PC-3 (cell line): ENCODE measurements at regions not wholly inside any gene's neighbourhood (a gene's known extent, or its start where the extent isn't known, plus 50 kb on each side); places are given as distances from the start of the nearest gene placed in this dataset.

Source experiments
- ATAC-seq: fragments of 200-7000 bp; cut with Tn5 transposase; 2 replicates; pipeline ENCODE4 v1.9.1; 2020; ENCODE audit warnings: mild to moderate bottlenecking, moderate library complexity
- BruUV-seq: library from RNA; stranded (reverse); fragments of 400-500 nt; replicated peaks from 2 replicates; lab custom pipeline; 2021; lab: Mats Ljungman, UMichigan
- CTCF ChIA-PET: fragments of 300-600 bp; sonication (Branson Sonifier 250); formaldehyde crosslinking; loops from one replicate; lab custom pipeline; 2022; ENCODE audit warnings: antibody characterized with exemption; lab: Charles Lee
- POLR2A ChIA-PET: fragments of 300-600 bp; sonication (Branson Sonifier 250); formaldehyde crosslinking; loops from one replicate; lab custom pipeline; 2022; ENCODE audit warnings: antibody characterized with exemption; ENCODE audit not compliant: unreplicated experiment; lab: Charles Lee
- DNase-seq: peaks from one replicate; pipeline ENCODE4 v3.0.0-alpha.2; 2015
- H2AFZ ChIP-seq: fragments of 300-600 bp; sonication (generic); 2 replicates; pipeline ENCODE4 v1.6.0; 2016; ENCODE audit warnings: antibody characterized with exemption, low read length
- H3F3A ChIP-seq: fragments of 300-600 bp; sonication (generic); one replicate; pipeline ENCODE4 v1.6.0; 2017; ENCODE audit warnings: antibody characterized with exemption, low read length, control low read depth, mild to moderate bottlenecking; ENCODE audit not compliant: unreplicated experiment
- H3K27ac ChIP-seq: fragments of 300-600 bp; sonication (generic); 2 replicates; pipeline ENCODE4 v1.5.1; 2016; ENCODE audit warnings: mild to moderate bottlenecking, low read length
- H3K27me3 ChIP-seq: fragments of 300-600 bp; sonication (generic); 2 replicates; pipeline ENCODE4 v1.6.1; 2016; ENCODE audit warnings: low read length, mixed read lengths
- H3K36me3 ChIP-seq: fragments of 300-600 bp; sonication (generic); 2 replicates; pipeline ENCODE4 v1.6.1; 2016; ENCODE audit warnings: low read depth, mixed run types, low read length, mixed read lengths
- H3K4me1 ChIP-seq: fragments of 300-600 bp; sonication (generic); 2 replicates; pipeline ENCODE4 v1.5.1; 2016; ENCODE audit warnings: low read length; ENCODE audit not compliant: insufficient read depth
- H3K4me2 ChIP-seq: fragments of 300-600 bp; sonication (generic); 2 replicates; pipeline ENCODE4 v1.6.0; 2016; ENCODE audit warnings: low read length
- H3K4me3 ChIP-seq: fragments of 300-600 bp; sonication (generic); 2 replicates; pipeline ENCODE4 v1.5.1; 2016; ENCODE audit warnings: mild to moderate bottlenecking, low read length, mixed read lengths
- H3K79me2 ChIP-seq: fragments of 300-600 bp; sonication (generic); 2 replicates; pipeline ENCODE4 v1.6.1; 2017; ENCODE audit warnings: low read length, mixed read lengths
- H3K9ac ChIP-seq: fragments of 300-600 bp; sonication (generic); 2 replicates; pipeline ENCODE4 v1.6.0; 2016; ENCODE audit warnings: mild to moderate bottlenecking, low read length
- H3K9me2 ChIP-seq: fragments of 300-600 bp; sonication (generic); replicated peaks from 2 replicates; pipeline ENCODE4 v1.6.1; 2016; ENCODE audit warnings: mixed run types, low read length, mixed read lengths
- H3K9me3 ChIP-seq: fragments of 300-600 bp; sonication (generic); 2 replicates; pipeline ENCODE4 v1.6.1; 2016; ENCODE audit warnings: low read length, mixed read lengths
- H4K20me1 ChIP-seq: fragments of 300-600 bp; sonication (generic); 2 replicates; pipeline ENCODE4 v1.6.1; 2016; ENCODE audit warnings: low read length, mixed read lengths
- EZH2 ChIP-seq: fragments of 300-600 bp; sonication (generic); IDR thresholded peaks from one replicate; pipeline ENCODE4 v1.6.1; 2017; ENCODE audit warnings: antibody characterized with exemption, mild to moderate bottlenecking, low read length; ENCODE audit not compliant: unreplicated experiment
- EZH2phosphoT487 ChIP-seq: fragments of 300-600 bp; sonication (generic); IDR thresholded peaks from 2 replicates; pipeline ENCODE4 v1.6.1; 2018; ENCODE audit warnings: mild to moderate bottlenecking, antibody characterized with exemption, low read length, borderline replicate concordance
- intact Hi-C: fragments of 100-400 bp; cut with micrococcal nuclease; formaldehyde crosslinking; loops from 2 replicates; pipeline ENCODE4 v1.9.0; 2023
- TF ChIP-seq, protein P1 (sequence below): fragments of 300-600 bp; sonication (generic); conservative IDR thresholded peaks from 2 replicates; pipeline ENCODE4 v1.5.1; 2017; ENCODE audit warnings: antibody characterized with exemption, low read depth, mild to moderate bottlenecking, low read length

DNA sequence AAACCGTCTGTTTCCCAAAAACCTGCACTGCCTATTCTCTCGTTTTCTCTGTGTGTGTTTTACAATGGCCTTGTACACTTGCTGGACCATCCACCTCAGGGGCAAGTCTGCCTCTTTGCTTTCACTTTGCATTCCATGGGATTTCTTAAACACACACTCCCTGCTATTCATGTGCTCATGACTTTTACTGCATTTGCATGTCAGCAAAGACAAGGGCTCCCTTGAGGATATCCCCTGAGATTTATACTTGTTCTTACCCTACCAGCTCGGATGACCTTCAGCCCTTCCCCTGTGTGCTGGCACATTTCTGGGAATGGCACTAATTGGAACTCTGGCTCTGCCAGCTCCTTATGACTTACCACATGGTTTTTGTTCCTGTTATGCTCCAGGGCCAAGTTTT lies 386.9 kb downstream of the AMY1C start:
- intact Hi-C loops: no loop called here
- DNase-seq (no peak), ATAC-seq (no peak)
- no peak overlapping the region for H3K27ac ChIP-seq
- H3K36me3 ChIP-seq: no peaks in the 10 kb centered on the region
- POLR2A ChIA-PET: no interaction called here
- TF ChIP-seq, protein P1, sequence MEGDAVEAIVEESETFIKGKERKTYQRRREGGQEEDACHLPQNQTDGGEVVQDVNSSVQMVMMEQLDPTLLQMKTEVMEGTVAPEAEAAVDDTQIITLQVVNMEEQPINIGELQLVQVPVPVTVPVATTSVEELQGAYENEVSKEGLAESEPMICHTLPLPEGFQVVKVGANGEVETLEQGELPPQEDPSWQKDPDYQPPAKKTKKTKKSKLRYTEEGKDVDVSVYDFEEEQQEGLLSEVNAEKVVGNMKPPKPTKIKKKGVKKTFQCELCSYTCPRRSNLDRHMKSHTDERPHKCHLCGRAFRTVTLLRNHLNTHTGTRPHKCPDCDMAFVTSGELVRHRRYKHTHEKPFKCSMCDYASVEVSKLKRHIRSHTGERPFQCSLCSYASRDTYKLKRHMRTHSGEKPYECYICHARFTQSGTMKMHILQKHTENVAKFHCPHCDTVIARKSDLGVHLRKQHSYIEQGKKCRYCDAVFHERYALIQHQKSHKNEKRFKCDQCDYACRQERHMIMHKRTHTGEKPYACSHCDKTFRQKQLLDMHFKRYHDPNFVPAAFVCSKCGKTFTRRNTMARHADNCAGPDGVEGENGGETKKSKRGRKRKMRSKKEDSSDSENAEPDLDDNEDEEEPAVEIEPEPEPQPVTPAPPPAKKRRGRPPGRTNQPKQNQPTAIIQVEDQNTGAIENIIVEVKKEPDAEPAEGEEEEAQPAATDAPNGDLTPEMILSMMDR: no peak
- TF ChIP-seq EZH2 (no peak), EZH2phosphoT487 (no peak)
- H3K4me2 ChIP-seq: no peak overlapping the region
- no peaks in the 10 kb centered on the region for H3K4me1 ChIP-seq
- no TSS peak for BruUV-seq
- H3K27me3 ChIP-seq: no peaks in the 10 kb centered on the region
- no peaks in the 10 kb centered on the region for H3F3A ChIP-seq
- H3K79me2 ChIP-seq: no peaks in the 10 kb centered on the region
- CTCF ChIA-PET: no interaction called here
- no peak overlapping the region for H3K9ac ChIP-seq
- H2AFZ ChIP-seq: no peak overlapping the region
- no peaks in the 10 kb centered on the region for H4K20me1 ChIP-seq
- H3K9me2 ChIP-seq: no peaks in the 10 kb centered on the region
- H3K4me3 ChIP-seq: no peak overlapping the region
- H3K9me3 ChIP-seq: no peaks in the 10 kb centered on the region

DNA sequence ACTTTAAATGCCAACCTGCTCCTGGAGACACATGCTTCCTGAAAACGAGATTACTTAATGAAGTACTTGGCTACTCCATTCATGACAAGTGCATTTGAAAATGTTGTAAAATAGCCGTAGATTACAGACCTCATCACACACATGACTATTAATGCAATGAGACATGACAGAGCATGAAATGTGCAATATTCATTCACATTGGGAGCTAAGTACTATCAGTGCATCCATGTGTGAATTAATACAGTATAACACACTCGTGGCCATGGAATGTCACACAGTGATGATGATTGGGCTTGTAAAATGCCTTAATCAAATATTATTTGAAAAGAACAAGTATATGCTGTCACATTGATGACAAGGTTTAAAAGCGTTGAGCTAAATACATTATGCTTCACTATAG lies 407.0 kb downstream of the AMY1C start:
- Histone ChIP-seq H2AFZ (no peak overlapping the region), H3K9me2 (no peaks in the 10 kb centered on the region), H4K20me1 (no peaks in the 10 kb centered on the region), H3K9me3 (no peaks in the 10 kb centered on the region), H3K4me1 (no peaks in the 10 kb centered on the region), H3K4me3 (no peak overlapping the region), H3K79me2 (no peaks in the 10 kb centered on the region), H3K36me3 (no peaks in the 10 kb centered on the region), H3F3A (no peaks in the 10 kb centered on the region), H3K4me2 (no peak overlapping the region), H3K27me3 (no peaks in the 10 kb centered on the region), H3K9ac (no peak overlapping the region), H3K27ac (no peak overlapping the region)
- no peak for TF ChIP-seq EZH2phosphoT487
- no peak for TF ChIP-seq EZH2
- TF ChIP-seq, protein P1: no peak
- intact Hi-C loops: no loop called here
- POLR2A ChIA-PET: no interaction called here
- DNase-seq: no peak
- BruUV-seq: no TSS peak
- CTCF ChIA-PET: no interaction called here
- no peak for ATAC-seq

DNA sequence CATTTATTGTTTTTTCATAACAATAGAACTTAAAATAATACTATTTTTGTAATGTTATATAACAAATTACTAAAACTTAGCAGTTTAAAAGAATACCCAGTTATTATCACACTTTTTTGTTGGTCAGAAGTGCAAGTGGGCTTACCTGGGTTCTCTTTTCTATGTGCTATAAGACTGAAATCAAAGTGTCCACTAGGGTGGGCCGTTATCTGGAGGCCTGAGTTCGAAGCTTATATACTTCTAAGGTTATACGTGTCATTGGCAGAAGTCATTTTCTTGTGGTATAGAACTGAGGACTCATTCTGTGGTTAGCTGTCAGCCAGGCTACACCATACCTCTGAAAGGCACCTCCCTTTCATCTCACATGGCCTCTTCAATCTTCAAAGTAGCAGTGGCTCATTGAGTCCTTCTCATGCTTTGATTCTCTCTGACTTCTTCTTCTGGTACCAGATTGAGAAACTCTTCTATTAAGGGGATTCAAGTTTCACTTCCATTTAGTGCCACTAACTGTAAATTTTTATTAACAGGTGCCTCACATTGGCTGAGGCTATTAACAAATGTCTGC lies 414.3 kb downstream of the AMY1C start:
- no peaks in the 10 kb centered on the region for H3F3A ChIP-seq
- H3K9me2 ChIP-seq: no peaks in the 10 kb centered on the region
- no peak overlapping the region for H3K9ac ChIP-seq
- H3K27ac ChIP-seq: no peak overlapping the region
- H2AFZ ChIP-seq: no peak overlapping the region
- POLR2A ChIA-PET: no interaction called here
- no peaks in the 10 kb centered on the region for H3K36me3 ChIP-seq
- CTCF ChIA-PET: no interaction called here
- no peaks in the 10 kb centered on the region; the same call in 1 of the 2 replicates for H3K27me3 ChIP-seq
- H3K79me2 ChIP-seq: no peaks in the 10 kb centered on the region
- H3K4me2 ChIP-seq: no peak overlapping the region
- no peaks in the 10 kb centered on the region for H4K20me1 ChIP-seq
- H3K4me3 ChIP-seq: no peak overlapping the region
- H3K9me3 ChIP-seq: no peaks in the 10 kb centered on the region
- TF ChIP-seq, protein P1: no peak
- intact Hi-C loops: no loop called here
- no peak for ATAC-seq
- BruUV-seq: no TSS peak
- no peak for DNase-seq
- H3K4me1 ChIP-seq: no peaks in the 10 kb centered on the region
